ENCODE measurements at regions not wholly inside any gene's neighbourhood (a gene's known extent, or its start where the extent isn't known, plus 50 kb on each side); places are given as distances from the start of the nearest gene placed in this dataset.

GRCh38 chr22:49183208-49183825 is 644.4 kb downstream of the BRD1 start:
- DNase-seq, result no peak

- DNase-seq, result no peak
Measured at GRCh38 chr22:49182416-49182815, 645.3 kb downstream of the BRD1 start.

GRCh38 chr22:49181942-49182341 is 645.7 kb downstream of the BRD1 start:
- DNase-seq, result no peak

- DNase-seq, result no peak
Measured at GRCh38 chr22:49181431-49181830, 646.2 kb downstream of the BRD1 start.

GRCh38 chr22:49180683-49181024 is 647.0 kb downstream of the BRD1 start:
- no peak for DNase-seq

GRCh38 chr22:49179886-49180682 is 647.6 kb downstream of the BRD1 start:
- DNase-seq, result no peak

- no peak for DNase-seq
Measured at GRCh38 chr22:49179175-49179574, 648.5 kb downstream of the BRD1 start.

- DNase-seq, result no peak
Measured at GRCh38 chr22:49178246-49179005, 649.2 kb downstream of the BRD1 start.

- DNase-seq, result no peak
Measured at GRCh38 chr22:49177666-49178065, 650.0 kb downstream of the BRD1 start.

GRCh38 chr22:49176956-49177355 is 650.7 kb downstream of the BRD1 start:
- no peak for DNase-seq

- no peak for DNase-seq
Measured at GRCh38 chr22:49170053-49170452, 657.6 kb downstream of the BRD1 start.

- no peak for DNase-seq
Measured at GRCh38 chr22:49169074-49169744, 658.5 kb downstream of the BRD1 start.

GRCh38 chr22:49168219-49168813 is 659.4 kb downstream of the BRD1 start:
- DNase-seq, result no peak

GRCh38 chr22:49166746-49167145 is 660.9 kb downstream of the BRD1 start:
- no peak for DNase-seq

GRCh38 chr22:49166211-49166610 is 661.5 kb downstream of the BRD1 start:
- no peak for DNase-seq

GRCh38 chr22:49164773-49165320 is 662.8 kb downstream of the BRD1 start:
- no peak for DNase-seq

GRCh38 chr22:49163960-49164690 is 663.5 kb downstream of the BRD1 start:
- no peak for DNase-seq

GRCh38 chr22:49163258-49163959 is 664.3 kb downstream of the BRD1 start:
- DNase-seq, result no peak

- no peak for DNase-seq
Measured at GRCh38 chr22:49162841-49163240, 664.8 kb downstream of the BRD1 start.

GRCh38 chr22:49161002-49161850 is 666.4 kb downstream of the BRD1 start:
- DNase-seq, result no peak

Data from hematopoietic multipotent progenitor cell treated with erythropoietin and hydrocortisone succinate and interleukin-3 and kit ligand, for 6 days (in vitro differentiated cells).